ENCODE measurements at regions not wholly inside any gene's neighbourhood (a gene's known extent, or its start where the extent isn't known, plus 50 kb on each side); places are given as distances from the start of the nearest gene placed in this dataset.

DNA sequence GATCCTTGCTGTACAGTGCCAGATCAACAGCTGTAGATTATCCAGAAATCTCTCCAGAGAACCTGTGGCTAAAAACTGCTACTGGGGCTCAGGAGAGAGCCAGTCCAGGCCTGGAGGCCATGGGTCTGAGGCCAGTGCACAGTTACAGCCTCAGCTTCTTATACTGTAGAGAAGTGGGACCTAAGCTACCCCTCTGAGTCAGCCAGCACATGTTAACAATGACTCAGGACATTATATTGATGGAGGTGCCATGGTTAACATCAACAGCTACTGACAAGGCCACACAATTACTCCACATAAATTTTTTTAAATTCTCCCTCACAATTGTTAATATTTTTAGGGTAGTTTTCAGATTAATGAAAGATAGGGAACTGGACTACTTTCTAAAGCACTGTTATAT is 138.5 kb downstream of the RBM26 start:
- no peak for DNase-seq (ENCODE audit: low read depth)

DNA sequence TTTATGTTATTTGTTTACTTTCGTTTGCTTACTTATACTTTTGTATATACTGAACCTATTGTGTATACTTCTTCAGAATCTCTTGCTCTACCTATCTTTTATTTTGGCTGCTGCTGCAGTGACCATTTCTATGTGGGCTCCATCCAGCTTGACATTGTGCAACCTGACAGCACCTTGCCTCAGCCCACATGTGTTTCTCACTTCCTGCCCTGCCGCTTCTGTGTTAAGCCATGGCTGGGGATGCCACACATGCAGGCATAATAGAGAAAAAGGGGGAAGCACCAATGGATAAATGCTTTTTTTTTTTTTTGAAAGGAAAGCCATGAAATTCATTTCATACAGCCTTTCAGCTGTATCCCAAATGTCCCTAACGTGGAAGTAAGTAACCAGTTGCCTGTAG is 147.6 kb downstream of the RBM26 start:
- DNase-seq (ENCODE audit: low read depth): no peak

DNA sequence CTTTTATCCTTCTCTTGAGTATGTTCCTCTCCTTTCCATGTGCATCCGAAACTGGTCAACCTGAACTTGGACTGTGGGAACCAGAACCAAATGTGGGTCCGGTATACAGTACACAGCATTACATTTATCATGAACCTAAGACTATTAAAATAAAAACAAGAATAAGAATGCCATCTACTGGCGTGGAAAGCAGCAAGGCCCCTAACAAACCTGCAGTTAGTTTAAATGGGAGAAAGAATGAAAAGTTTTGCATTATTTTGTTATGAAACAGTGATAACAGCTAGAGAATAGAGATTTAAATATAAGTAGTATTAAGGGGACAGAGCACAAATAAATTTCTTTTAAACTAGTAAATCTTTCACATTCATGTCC is 159.5 kb downstream of the RBM26 start:
- no peak for DNase-seq (ENCODE audit: low read depth)

DNA sequence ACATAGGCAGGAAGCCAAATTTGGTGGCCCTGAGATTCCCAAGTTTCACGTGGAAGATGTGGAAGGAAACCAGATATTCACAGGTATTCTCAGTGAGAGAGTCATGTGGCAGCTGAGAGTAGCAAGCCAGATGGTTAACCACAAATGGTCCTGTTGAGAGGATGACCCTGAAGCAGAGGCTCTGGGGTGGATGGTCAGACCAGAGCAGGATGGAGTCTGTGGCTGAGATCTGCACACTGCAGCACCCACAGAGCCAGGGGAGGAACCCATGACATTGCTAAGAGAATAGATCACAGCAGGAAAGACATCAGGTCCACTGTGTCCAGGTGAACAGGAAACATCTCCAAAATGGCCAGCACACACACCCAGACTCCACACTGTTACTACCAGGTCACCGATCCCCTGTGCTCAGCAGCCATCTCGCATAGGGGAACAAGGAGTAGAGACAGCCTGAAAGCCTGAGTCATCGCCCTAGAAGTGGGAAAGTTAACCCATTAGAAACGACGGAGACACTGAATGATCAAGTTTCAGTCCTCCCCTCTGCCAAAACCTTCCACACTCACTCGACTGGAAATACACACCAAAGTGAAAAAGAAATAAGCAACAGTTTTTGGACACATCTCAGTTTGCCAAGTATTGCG is 160.0 kb downstream of the RBM26 start:
- DNase-seq (ENCODE audit: low read depth): no peak

DNA sequence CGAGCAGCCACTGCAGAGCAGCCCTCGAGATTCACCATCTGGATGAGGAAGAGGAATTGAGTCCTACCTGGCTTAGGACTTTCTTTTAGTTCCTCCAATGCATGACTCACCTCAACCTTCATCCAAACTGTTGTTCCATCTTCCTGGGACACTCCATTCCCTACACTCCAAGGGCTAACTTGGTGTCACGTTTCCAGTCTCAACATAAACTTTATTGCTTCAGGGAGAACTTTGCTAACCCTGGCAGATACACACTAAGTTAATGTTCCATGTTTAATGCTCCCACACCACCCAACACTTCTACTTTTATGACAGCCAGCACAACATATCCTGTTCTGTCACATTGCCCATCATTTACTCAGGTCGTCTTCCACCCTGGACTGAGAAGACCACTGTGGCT is 164.4 kb downstream of the RBM26 start:
- DNase-seq (ENCODE audit: low read depth): no peak

DNA sequence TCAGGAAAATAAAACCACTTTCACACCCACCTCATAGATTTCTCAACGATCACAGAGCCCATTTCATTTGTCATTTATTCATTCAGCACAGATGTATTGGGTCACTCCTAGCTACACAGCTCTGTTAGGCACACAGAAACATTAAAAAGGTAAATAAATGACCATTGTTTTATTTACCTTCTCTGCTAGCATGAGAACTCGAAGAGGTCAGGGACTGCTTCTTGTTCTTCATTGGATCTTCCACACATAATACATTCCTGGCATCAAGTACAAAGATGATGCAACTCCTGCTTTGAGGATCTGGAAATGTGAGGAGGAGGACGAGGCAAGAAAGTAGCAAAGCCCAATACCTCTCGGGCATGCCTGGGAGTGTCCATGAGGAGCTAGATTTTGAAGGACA is 168.1 kb downstream of the RBM26 start:
- DNase-seq (ENCODE audit: low read depth): no peak

DNA sequence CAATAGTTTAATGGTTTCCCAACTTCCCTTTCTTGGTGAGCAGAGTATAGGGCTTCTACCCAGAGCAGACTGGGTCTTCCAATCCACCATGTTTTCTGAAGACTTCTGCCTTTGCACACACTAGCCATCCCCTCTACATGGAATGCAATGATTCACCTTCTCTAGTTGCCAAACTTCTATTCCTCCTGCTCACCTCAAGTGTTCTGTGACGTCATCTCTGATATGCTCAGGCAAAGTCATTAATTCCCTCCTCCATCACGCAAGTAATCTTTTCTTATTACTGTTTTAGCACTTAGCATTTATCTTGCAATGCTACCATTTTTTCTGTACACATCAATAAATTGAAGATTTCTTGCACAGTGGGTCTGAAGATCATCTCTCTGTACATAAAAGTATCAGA is 174.2 kb downstream of the RBM26 start:
- no peak for DNase-seq (ENCODE audit: low read depth)

DNA sequence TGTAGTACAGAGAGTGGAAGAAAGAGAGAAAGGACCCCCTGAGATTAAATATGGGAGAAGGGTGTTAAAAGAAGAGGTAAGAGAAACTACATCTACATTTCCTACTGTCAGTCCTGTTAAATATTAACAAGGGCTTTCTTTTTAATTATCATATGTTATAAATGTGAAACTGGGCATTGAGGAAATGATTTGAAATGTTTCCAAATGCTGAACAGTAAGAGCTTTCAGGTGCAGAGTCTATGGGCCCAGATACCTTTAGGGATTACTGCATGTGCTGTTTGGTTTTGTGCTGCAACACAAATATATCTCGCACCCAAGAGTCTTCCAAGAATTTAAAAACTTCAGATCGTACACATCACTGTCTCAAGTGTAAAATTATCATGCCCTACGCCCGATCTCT is 176.3 kb downstream of the RBM26 start:
- DNase-seq (ENCODE audit: low read depth): no peak

DNA sequence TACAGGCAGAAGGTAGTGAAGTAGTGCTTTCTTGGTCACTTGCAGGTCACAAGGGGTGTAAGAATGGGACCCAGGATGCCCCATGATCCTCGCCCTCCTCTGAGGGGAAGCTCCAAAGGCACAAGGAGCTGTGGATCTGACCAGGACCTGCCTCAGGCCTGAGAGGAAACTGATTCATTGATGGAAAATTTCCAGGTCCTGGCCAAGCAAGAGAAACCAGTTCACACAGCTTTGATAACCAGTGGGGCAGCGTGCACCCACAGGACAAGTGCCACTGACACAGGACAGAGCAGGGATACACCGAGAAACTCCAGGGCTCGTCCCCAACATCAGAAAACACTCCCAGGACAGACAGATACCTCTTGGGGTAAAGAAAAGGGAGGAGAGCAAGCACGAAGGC is 177.1 kb downstream of the RBM26 start:
- DNase-seq (ENCODE audit: low read depth): no peak

DNA sequence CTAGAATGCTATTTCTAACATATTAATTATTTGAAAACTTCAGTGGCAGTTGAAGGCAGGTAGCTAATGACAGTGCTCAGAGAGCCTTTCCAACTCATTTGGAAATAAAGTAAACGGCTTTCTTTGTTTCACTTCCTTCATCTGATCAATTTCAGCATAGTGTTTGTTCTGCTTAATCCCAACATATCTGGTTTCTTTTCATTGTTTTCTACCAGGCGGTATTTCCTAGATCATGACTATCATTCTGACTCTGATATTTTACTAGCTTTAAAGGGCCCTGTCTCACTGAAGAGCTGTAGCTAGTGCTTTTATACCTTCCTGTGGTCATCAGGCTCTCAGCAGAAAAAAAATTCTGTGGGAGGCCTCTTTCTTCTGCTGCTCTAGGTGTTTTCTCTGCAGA is 178.6 kb downstream of the RBM26 start:
- no peak for DNase-seq (ENCODE audit: low read depth)

DNA sequence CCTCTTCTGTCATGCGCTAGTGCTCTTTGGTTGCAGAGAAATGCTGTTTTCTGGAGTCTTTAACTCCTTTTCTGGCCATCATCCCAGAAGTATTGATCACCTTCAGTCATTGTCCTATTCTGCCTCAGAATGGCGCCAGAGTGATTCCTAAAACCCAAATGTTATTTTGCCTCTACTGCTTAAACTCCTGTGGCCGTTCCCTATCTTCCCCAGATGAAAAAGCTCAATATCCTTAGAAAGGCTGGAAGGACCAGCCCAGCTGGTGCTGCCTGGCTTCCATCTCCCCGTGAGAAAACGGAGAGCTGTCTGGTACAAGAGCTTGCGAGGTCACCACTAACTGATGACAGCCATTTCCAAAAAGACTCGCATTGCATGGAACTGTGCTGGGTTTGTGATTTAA is 179.1 kb downstream of the RBM26 start:
- no peak for DNase-seq (ENCODE audit: low read depth)

DNA sequence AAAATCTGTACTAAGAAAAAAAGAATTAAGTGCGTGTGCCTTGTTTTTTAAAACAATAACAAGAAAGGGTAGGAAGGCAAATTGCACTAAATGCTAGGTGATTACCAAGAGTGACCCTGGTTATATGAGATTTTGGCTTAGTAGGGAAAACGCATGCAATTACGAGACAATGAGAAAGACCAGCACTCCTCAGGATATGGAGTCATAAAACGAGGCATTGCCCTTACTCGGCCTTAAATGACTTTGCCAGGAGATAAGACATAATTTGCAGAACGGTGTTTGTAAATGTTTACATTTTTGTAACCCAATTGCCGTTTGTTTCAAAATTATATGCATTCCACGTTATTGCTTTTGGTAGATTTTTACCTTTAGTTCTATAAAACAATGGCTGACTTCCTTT is 179.8 kb downstream of the RBM26 start:
- no peak for DNase-seq (ENCODE audit: low read depth)

DNA sequence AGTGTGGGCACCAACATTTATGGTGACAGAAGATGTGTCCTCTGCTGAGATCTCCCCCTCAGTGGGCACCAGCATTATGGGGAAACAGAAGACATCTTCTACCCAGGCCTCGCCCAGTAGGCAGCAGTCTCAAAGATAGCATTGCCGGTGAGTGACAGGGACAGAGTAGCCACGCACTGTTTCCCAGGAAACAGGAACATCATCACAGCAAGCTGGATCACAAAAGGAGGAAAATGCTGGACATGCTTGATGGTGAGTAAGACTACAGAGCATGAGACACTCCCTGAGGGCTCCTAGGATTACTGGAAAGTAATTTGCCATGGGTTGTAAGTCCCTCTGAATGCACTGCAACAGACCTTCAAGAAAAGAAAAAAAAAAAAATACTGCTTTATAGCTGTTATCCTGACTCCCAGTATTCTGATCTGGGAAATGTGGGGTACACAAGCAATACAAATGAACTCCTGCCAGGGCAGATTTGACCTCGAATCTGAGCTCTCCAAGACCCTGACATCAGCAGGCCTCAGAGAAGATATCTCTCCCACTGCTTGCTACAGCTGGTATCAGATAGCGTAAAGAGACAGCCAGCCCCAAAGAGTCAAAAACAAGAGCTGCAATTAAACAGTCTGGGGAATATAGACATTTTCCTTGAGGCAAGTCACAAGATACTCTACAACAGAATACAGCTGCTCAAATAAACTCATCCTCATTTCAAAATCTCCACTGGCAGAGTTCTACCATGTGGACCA is 180.4 kb downstream of the RBM26 start:
- no peak for DNase-seq (ENCODE audit: low read depth)

DNA sequence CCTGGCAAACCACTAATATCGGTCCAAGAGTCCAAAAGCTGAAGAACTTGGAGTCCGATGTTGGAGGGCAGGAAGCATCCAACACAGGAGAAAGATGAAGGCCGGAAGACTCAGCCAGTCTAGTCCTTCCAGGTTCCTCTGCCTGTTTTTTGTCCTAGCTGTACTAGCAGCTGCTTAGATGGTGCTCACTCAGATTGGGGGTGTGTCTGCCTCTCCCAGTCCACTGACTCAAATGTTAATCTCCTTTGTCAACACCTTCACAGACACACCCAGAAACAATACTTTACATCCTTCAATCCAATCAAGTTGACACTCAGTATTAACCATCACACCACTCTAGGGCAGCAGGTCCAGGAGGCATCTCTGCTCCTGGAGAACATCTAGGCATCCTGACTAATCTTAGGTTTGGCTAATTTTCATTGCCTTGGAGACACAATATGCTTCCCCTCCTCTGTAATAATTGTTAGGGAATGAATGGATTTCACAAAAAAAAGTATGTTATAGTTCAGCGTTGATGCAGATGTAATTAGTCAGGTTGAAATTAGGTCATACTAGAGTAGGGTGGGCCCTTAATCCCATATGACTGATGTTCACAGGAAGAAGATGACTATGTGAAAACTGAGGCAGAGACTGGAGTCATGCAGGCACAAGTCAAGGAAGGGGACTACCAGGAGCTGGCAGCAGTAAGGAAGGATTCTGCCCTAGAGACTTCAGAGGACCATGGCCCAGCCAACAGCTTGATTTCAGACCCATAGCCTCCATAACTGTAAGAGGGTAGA is 183.4 kb downstream of the RBM26 start:
- DNase-seq (ENCODE audit: low read depth): no peak

DNA sequence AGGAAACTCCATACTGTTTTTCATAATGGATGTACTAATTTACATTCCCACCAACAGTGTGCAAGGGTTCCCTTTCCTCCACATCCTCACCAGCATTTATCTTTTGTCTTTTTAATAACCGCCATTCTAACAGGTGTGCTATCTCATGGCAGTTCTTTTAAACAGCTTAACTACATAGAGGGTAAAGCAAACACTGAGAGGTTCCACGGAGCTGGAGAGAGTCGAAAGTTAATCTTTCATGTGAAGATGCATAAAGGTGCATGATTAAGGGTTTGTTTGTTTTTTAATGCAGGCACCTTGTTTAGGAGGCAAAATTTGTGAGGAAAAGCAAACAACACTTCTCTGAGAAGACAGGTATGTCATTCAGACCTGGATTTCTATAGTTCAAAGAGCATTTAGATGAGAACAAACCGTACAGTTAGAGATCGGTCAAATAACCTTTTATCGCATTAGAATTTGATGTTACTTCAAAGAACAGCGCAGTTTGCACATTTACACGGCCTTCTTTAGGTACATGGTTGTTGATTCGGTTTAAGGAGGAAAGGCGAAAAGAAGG is 193.9 kb downstream of the RBM26 start:
- no peak for DNase-seq (ENCODE audit: low read depth)

DNA sequence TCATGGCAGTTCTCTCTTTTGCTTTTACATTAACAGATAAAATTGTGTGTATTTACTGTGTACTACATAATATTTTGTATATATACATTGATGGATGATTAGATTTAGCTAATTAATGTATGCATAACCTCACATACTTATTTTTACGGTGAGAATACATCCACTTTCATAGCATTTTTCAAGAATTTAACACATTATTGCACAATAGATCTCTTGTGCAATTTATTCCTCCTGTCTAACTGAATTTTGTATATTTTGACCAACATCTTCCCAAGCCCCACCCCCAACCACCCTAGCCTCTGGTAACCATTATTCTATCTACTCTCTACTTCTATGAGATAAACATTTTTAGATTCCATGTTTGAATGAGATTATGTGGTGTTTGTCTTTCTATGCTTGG is 194.7 kb downstream of the RBM26 start:
- no peak for DNase-seq (ENCODE audit: low read depth)

DNA sequence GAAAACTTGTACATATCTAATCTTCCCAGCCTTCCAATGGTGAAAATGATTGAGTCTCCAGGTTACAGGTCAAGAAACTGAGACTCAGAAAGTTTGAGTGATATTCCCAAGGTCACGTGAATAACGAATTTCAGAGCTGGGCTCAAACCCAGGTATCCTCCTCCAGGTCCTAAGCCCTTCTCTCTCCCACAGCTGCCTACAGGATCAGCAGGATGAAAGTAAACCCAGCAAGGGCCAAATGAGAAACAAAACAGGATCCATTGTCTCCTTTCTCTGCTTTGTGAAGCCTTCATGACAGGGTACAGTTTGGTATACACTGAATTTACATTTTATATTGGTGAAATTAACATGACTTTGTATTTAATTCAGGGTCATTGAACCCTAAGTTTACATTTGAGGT is 208.1 kb downstream of the RBM26 start:
- no peak for DNase-seq (ENCODE audit: low read depth)

DNA sequence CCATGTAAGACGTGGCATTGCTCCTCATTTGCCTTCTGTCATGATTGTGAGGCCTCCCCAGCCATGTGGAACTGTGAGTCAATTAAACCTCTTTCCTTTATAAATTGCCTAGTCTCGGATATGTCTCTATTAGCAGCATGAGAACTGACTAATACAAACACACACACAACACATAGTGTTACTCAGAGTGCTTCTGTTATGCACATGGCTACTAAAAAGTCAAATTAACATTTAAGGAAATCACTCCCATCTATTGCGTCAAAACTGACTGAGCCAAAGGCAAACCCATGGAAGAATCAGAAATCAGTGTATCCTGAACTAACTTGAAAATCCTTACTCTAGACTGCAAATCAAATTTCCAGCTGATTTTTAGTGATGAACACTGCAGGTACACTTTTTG is 209.2 kb downstream of the RBM26 start:
- no peak for DNase-seq (ENCODE audit: low read depth)

DNA sequence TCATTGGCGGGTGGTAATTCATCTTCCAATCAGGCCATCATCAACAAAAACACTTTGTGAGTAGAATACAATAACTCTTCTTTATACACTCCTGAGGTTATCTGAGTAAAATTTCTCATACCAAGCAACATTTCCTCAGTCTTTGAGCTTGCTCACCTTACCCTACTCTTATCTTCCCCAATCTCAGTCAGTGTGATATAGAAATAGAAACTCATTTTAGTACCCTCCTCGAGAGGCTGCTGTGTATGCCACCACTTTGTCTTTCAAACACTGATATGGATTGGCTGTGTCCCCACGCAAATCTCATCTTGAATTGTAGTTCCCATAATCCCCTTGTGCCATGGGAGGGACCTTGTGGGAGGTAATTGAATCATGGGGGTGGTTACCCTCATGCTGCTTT is 209.7 kb downstream of the RBM26 start:
- no peak for DNase-seq (ENCODE audit: low read depth)

DNA sequence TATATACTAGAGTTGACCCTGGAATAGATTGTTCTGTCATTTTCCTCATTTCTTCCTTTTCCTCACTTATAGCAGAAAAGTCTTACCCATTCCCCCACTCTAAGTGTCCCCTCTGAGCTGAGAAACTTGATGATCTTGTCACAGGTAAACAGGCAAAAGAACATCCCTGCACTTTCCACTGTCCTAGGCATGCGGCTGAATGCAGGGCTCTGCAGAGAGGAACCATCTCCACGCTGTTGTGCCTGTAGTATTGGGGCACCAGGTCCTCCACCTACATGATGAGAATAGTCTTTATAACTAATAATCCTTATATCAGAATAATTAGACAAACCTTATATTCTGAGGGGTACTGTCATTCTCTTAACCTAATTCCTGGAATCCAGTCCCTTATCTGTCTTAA is 211.3 kb downstream of the RBM26 start:
- DNase-seq (ENCODE audit: low read depth): no peak

DNA sequence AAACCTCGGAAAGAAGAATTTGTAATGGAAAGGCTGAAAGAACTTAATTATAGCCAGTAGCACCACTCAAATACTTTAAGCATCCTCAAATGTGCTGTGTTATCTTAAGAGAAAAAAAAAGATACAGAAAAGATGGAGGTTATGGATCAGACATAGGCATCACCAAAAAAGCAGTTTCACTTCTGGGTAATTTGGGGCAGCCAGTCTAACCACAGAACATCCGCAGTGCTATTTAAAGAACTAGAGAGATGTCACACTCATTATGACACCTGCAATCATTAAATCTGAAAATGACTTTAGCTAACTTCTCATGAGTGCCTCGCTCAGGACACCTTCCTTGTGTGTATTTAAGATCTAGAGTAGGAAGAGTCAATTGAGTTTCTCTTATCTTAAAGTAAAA is 211.8 kb downstream of the RBM26 start:
- no peak for DNase-seq (ENCODE audit: low read depth)

DNA sequence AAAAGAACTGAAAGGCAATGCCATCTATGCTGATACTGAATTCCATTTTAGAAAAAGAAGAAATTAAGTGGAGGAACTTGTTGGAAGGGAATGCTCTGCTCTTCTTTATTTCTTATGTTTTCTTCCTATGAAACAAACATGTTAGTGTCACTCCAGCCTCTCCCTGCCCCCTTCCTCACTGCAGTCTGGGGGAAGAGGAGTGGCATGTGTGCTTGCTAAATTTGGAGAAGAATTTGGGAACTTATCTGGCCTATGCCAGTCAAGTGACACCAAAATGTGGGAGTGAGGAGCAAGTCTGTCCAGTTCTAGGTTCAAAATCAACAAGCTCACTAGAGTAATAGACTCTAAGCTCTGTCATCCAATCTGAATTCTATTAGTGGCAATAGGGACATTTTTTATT is 214.6 kb downstream of the RBM26 start:
- no peak for DNase-seq (ENCODE audit: low read depth)

DNA sequence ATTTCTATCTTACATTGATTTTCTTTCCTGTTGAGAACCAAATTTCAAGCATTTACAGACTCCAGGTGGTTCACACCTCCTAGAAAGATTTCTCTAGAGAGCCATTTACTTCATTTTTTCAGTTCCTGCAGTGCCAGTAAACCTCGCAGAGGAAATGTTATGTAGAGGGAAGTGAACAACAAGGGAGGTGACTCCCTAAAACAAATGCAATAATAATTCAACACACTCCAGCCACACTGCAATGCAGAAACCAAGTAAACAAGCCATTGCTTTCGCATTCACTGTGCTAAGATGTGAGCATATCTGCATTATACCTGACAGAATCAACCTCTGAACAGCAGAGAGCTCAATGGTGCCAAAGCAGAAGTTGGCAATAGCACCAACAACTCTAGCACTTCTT is 215.1 kb downstream of the RBM26 start:
- DNase-seq (ENCODE audit: low read depth): no peak

Measured in stimulated activated CD8-positive, alpha-beta memory T cell treated with anti-CD3 and anti-CD28 coated beads, Interleukin-15, amount 100 ng/mL, for 1 hour (primary cell).